Fibroblast of lung (primary cell): ENCODE measurements at regions not wholly inside any gene's neighbourhood (a gene's known extent, or its start where the extent isn't known, plus 50 kb on each side); places are given as distances from the start of the nearest gene placed in this dataset.
"Not testable (repeated sequence)": the region's sequence is repeated elsewhere in the genome, so short reads cannot be mapped to it uniquely, and the experiment has no call there.

Source experiments
- DNase-seq, 2 donors: peaks; one replicate each; pipeline versions ENCODE4 v3.0.0 to v3.0.0-alpha.2; 2010; ENCODE audit warnings: low read depth in 2 of 2
- H2AFZ ChIP-seq: 2 replicates; pipeline ENCODE4 v1.5.1; 2012; ENCODE audit warnings: low read length, control low read depth, inconsistent platforms
- H3K27ac ChIP-seq: 2 replicates; pipeline ENCODE4 v1.5.1; 2011; ENCODE audit warnings: low read length, control low read depth; ENCODE audit not compliant: insufficient read depth
- H3K27me3 ChIP-seq: 2 replicates; pipeline ENCODE4 v1.5.1; 2011; ENCODE audit warnings: mild to moderate bottlenecking, low read length; ENCODE audit not compliant: control insufficient read depth, insufficient read depth
- H3K36me3 ChIP-seq: 2 replicates; pipeline ENCODE4 v1.5.1; 2011; ENCODE audit warnings: low read length; ENCODE audit not compliant: control insufficient read depth, insufficient read depth
- H3K4me1 ChIP-seq: 2 replicates; pipeline ENCODE4 v1.5.1; 2011; ENCODE audit warnings: low read length; ENCODE audit not compliant: control insufficient read depth, insufficient read depth; ENCODE audit errors: extremely low read depth
- H3K4me2 ChIP-seq: 2 replicates; pipeline ENCODE4 v1.5.1; 2011; ENCODE audit warnings: low read length, control low read depth; ENCODE audit not compliant: insufficient read depth; ENCODE audit errors: extremely low read depth
- H3K4me3 ChIP-seq, 4 experiments: fragments of 200-600 bp in 1 of 4; sonication (generic) in 1 of 4; replicated peaks in 1 of 4; 2 replicates each; pipeline ENCODE4 v1.5.1; 2011 to 2016; ENCODE audit warnings: low read length in 4 of 4, low read depth in 3 of 4, mild to moderate bottlenecking in 3 of 4, control low read depth in 2 of 4, inconsistent platforms in 1 of 4, mixed read lengths in 1 of 4; ENCODE audit not compliant: insufficient read depth in 1 of 4; ENCODE audit errors: control extremely low read depth in 1 of 4
- H3K79me2 ChIP-seq: 2 replicates; pipeline ENCODE4 v1.5.1; 2012; ENCODE audit warnings: mild to moderate bottlenecking, low read length, inconsistent platforms; ENCODE audit not compliant: control insufficient read depth, insufficient read depth
- H3K9ac ChIP-seq: 2 replicates; pipeline ENCODE4 v1.5.1; 2011; ENCODE audit warnings: mild to moderate bottlenecking, low read length, control low read depth; ENCODE audit not compliant: insufficient read depth
- H3K9me3 ChIP-seq: 2 replicates; pipeline ENCODE4 v1.5.1; 2012; ENCODE audit warnings: low read depth, low read length; ENCODE audit not compliant: control insufficient read depth, insufficient read depth
- H4K20me1 ChIP-seq: 2 replicates; pipeline ENCODE4 v1.5.1; 2011; ENCODE audit warnings: low read length; ENCODE audit not compliant: control insufficient read depth, insufficient read depth; ENCODE audit errors: extremely low read depth
- CTCF ChIP-seq, 2 donors: IDR thresholded peaks in 1 of 2; conservative IDR thresholded peaks in 1 of 2; 1 replicate in 1 of 2; 2 replicates in 1 of 2; pipeline ENCODE4 v1.5.1; 2011 to 2012; ENCODE audit warnings: low read length in 2 of 2, control low read depth in 1 of 2, inconsistent platforms in 1 of 2, low read depth in 1 of 2, mild to moderate bottlenecking in 1 of 2
- EZH2 ChIP-seq: IDR thresholded peaks from 2 replicates; pipeline ENCODE4 v1.5.1; 2012; ENCODE audit warnings: low read length, control low read depth, mild to moderate bottlenecking; ENCODE audit errors: missing control alignments

GRCh38 chr3:6060251-6060650 lies 800.7 kb upstream of the GRM7 start:
- Histone ChIP-seq H4K20me1 (no peaks in the 10 kb centered on the region), H3K4me3 (no peak overlapping the region), H3K27me3 (no peaks in the 10 kb centered on the region), H2AFZ (no peak overlapping the region), H3K4me1 (no peaks in the 10 kb centered on the region), H3K36me3 (no peaks in the 10 kb centered on the region), H3K9ac (no peak overlapping the region), H3K9me3 (no peaks in the 10 kb centered on the region), H3K79me2 (no peaks in the 10 kb centered on the region), H3K27ac (no peak overlapping the region), H3K4me2 (no peak overlapping the region)
- TF ChIP-seq EZH2 (no peak), CTCF (conservative IDR thresholded peaks at IDR 0.05 in 1 of 2, IDR thresholded peaks at IDR 0.05 in 1 of 2; ENCODE audit: low read depth in 1 of 2, low read length in 2 of 2) (no peak)
- DNase-seq: no peak

DNA sequence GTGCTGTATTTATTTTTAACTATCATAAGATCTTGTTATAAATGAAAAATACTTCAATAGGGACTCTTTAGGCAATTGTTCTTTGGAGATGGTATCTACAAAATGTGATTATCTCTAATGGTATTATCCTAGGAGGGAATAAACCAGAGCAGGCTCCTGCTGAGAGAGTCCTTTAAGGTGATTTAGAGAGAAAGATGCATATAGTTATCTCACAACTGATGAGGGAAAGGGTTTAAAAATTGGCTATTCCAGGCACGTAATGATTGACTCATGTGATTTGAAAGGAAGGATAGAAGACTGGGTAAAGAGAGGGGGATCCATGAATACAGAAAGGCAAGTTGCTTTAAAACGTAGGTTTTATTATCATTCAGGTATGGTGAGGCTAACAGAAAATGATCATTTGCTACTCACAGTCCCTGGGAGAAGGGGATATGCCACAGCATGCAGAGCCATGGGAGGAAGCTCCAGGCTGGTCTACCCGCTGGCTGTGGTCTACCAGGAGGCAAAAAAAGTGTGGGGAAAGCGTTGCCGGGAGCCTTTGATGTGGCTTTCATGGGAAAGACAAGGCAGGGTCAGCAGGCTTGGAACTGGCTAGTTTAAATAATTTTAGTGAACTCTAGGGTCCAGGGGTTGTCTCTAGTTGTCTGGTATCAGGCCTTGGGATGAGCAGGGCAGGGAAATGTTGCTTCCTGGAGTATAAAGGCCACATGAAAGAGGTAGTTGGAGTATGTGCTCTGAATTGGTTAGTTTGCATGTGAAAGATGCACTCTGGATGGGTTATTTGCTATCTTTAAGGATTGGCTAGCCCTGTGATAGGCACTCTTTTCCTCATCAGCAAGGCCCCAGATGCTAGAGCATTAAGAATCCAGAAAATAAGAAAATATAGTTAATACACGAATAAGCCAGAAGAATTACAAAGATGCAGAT lies 798.4 kb upstream of the GRM7 start:
- no peak overlapping the region for H3K4me2 ChIP-seq
- H3K9me3 ChIP-seq: no peaks in the 10 kb centered on the region
- H3K27ac ChIP-seq: no peak overlapping the region
- no peaks in the 10 kb centered on the region for H3K79me2 ChIP-seq
- no peaks in the 10 kb centered on the region for H4K20me1 ChIP-seq
- no peaks in the 10 kb centered on the region for H3K27me3 ChIP-seq
- TF ChIP-seq EZH2: no peak
- TF ChIP-seq CTCF (conservative IDR thresholded peaks at IDR 0.05 in 1 of 2, IDR thresholded peaks at IDR 0.05 in 1 of 2; ENCODE audit: low read depth in 1 of 2, low read length in 2 of 2): no peak
- DNase-seq: no peak
- no peak overlapping the region for H3K4me3 ChIP-seq
- H3K36me3 ChIP-seq: no peaks in the 10 kb centered on the region
- no peak overlapping the region for H2AFZ ChIP-seq
- H3K9ac ChIP-seq: no peak overlapping the region
- H3K4me1 ChIP-seq: no peaks in the 10 kb centered on the region

- Histone ChIP-seq H3K27ac (no peak overlapping the region), H4K20me1 (no peaks in the 10 kb centered on the region), H3K36me3 (no peaks in the 10 kb centered on the region), H3K4me3 (no peak overlapping the region), H2AFZ (no peak overlapping the region), H3K9me3 (no peaks in the 10 kb centered on the region), H3K9ac (no peak overlapping the region), H3K27me3 (no peaks in the 10 kb centered on the region), H3K4me1 (no peaks in the 10 kb centered on the region), H3K79me2 (no peaks in the 10 kb centered on the region), H3K4me2 (no peak overlapping the region)
- DNase-seq: no peak
- TF ChIP-seq CTCF (conservative IDR thresholded peaks at IDR 0.05 in 1 of 2, IDR thresholded peaks at IDR 0.05 in 1 of 2; ENCODE audit: low read depth in 1 of 2, low read length in 2 of 2) (no peak), EZH2 (no peak)
Observed at GRCh38 chr3:6066397-6066796, 794.5 kb upstream of the GRM7 start.

GRCh38 chr3:6066868-6067578 lies 793.9 kb upstream of the GRM7 start:
- H2AFZ ChIP-seq: not testable (repeated sequence)

More at GRCh38 chr3:6066868-6067578, 793.9 kb upstream of the GRM7 start:
- H3K4me2 ChIP-seq, H3K4me1 ChIP-seq, H3K4me3 ChIP-seq, H3K9me3 ChIP-seq, H3K27me3 ChIP-seq, H3K9ac ChIP-seq, H3K27ac ChIP-seq, H4K20me1 ChIP-seq, H3K36me3 ChIP-seq, H3K79me2 ChIP-seq, DNase-seq: not testable (repeated sequence)
